MCF 10A (cell line): ENCODE measurements at regions not wholly inside any gene's neighbourhood (a gene's known extent, or its start where the extent isn't known, plus 50 kb on each side); places are given as distances from the start of the nearest gene placed in this dataset.

Experiments
- BruUV-seq: library from RNA; stranded (reverse); fragments of 400-500 nt; replicated peaks from 2 replicates; lab custom pipeline; 2021; lab: Mats Ljungman, UMichigan
- CTCF ChIA-PET: fragments of 300-600 bp; sonication (Branson Sonifier 250); formaldehyde crosslinking; extraction: SDS; loops from one replicate; lab custom pipeline; 2021; ENCODE audit warnings: antibody characterized with exemption, inconsistent platforms; lab: Yijun Ruan, JAX
- POLR2A ChIA-PET: fragments of 300-600, 350-650 bp; sonication (Branson Sonifier 250); formaldehyde crosslinking; extraction: SDS; loops from one replicate; lab custom pipeline; 2020; ENCODE audit warnings: antibody characterized with exemption, inconsistent platforms; lab: Yijun Ruan, JAX
- DNase-seq: peaks from one replicate; pipeline ENCODE4 v3.0.0-alpha.2; 2018; ENCODE audit not compliant: unreplicated experiment
- H3K27ac Mint-ChIP-seq: one replicate; pipeline ENCODE4 v1.8.0; 2022; ENCODE audit warnings: mild to moderate bottlenecking, low read depth, mixed read lengths; ENCODE audit not compliant: unreplicated experiment
- H3K27me3 Mint-ChIP-seq: one replicate; pipeline ENCODE4 v1.8.0; 2022; ENCODE audit warnings: mixed read lengths; ENCODE audit not compliant: insufficient read depth, unreplicated experiment
- H3K36me3 Mint-ChIP-seq: one replicate; pipeline ENCODE4 v1.8.0; 2022; ENCODE audit warnings: mild to moderate bottlenecking, moderate library complexity, mixed read lengths; ENCODE audit not compliant: insufficient read depth, unreplicated experiment
- H3K4me1 Mint-ChIP-seq: one replicate; pipeline ENCODE4 v1.8.0; 2022; ENCODE audit warnings: mixed read lengths; ENCODE audit not compliant: insufficient read depth, unreplicated experiment
- H3K4me3 Mint-ChIP-seq: one replicate; pipeline ENCODE4 v1.8.0; 2022; ENCODE audit warnings: mild to moderate bottlenecking, moderate library complexity, mixed read lengths; ENCODE audit not compliant: unreplicated experiment
- H3K9me3 Mint-ChIP-seq: one replicate; pipeline ENCODE4 v1.8.0; 2022; ENCODE audit warnings: mixed read lengths; ENCODE audit not compliant: unreplicated experiment
- intact Hi-C: fragments of 100-400 bp; cut with micrococcal nuclease; formaldehyde crosslinking; loops from 2 replicates; pipeline ENCODE4 v1.14.1; 2022
- TF ChIP-seq, protein P1 (sequence below): fragments of 200-600 bp; IDR thresholded peaks from one replicate; pipeline ENCODE4 v1.8.0; 2022; ENCODE audit warnings: antibody characterized with exemption, mild to moderate bottlenecking; ENCODE audit not compliant: unreplicated experiment

DNA sequence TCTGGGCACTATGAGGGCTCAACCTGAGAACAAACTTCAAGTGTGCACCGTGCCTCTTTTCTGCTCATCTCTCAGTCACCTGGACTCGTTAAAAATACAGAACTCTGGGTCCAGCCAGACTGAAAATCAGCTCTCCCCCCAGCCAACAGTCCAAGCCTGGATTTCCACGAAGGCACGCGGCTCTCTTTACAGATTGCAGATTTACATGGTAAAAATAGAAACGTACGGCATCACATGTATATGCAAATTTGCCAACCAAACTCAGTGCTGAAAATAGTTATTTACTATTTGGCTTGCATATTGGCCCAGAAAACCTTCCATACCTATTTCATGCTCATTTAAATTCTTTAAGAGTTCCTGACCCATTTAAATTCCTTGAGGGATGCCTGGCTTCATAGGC is 315.8 kb downstream of the MAF start:
- DNase-seq: no peak
- Mint-ChIP-seq H3K9me3 (no peaks in the 10 kb centered on the region), H3K27ac (no peak overlapping the region), H3K4me3 (no peak overlapping the region), H3K36me3 (no peaks in the 10 kb centered on the region), H3K4me1 (no peaks in the 10 kb centered on the region), H3K27me3 (peaks cover 54% of the 10 kb centered on the region)
- no TSS peak for BruUV-seq
- CTCF ChIA-PET: interaction anchor here (1.2 kb wide), 1 partner anchor 317 kb away, joined by 3 read pairs; no protein-coding TSS in a partner anchor
- intact Hi-C loops: no loop called here
- POLR2A ChIA-PET: no interaction called here
- TF ChIP-seq, protein P1, sequence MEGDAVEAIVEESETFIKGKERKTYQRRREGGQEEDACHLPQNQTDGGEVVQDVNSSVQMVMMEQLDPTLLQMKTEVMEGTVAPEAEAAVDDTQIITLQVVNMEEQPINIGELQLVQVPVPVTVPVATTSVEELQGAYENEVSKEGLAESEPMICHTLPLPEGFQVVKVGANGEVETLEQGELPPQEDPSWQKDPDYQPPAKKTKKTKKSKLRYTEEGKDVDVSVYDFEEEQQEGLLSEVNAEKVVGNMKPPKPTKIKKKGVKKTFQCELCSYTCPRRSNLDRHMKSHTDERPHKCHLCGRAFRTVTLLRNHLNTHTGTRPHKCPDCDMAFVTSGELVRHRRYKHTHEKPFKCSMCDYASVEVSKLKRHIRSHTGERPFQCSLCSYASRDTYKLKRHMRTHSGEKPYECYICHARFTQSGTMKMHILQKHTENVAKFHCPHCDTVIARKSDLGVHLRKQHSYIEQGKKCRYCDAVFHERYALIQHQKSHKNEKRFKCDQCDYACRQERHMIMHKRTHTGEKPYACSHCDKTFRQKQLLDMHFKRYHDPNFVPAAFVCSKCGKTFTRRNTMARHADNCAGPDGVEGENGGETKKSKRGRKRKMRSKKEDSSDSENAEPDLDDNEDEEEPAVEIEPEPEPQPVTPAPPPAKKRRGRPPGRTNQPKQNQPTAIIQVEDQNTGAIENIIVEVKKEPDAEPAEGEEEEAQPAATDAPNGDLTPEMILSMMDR: no peak

DNA sequence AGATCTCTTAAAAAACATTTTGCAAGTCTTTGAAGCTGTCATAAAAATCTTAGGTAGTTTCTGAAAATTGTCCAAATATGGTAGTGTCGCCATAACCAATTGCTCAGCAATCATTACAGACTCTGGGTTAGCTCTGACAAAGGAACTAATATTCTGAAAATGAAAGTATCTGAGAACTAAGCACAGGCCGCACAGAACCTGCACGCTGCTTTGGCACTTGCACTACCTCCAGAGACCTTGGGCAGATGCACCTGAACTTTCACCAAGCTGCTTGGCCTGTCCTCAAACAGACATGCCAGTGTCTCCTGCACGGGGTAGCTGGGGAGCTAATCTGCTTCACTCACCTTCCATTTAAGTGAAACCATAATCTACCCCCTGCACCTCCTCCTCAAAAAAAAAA is 317.0 kb downstream of the MAF start:
- H3K36me3 Mint-ChIP-seq: no peaks in the 10 kb centered on the region
- H3K4me1 Mint-ChIP-seq: no peaks in the 10 kb centered on the region
- no peak overlapping the region for H3K27ac Mint-ChIP-seq
- TF ChIP-seq, protein P1: no peak
- POLR2A ChIA-PET: no interaction called here
- H3K9me3 Mint-ChIP-seq: no peaks in the 10 kb centered on the region
- no peak overlapping the region for H3K4me3 Mint-ChIP-seq
- BruUV-seq: no TSS peak
- DNase-seq: no peak
- intact Hi-C loops: no loop called here
- peaks cover 56% of the 10 kb centered on the region for H3K27me3 Mint-ChIP-seq
- CTCF ChIA-PET: interaction anchor here (1.2 kb wide), 1 partner anchor 318 kb away, joined by 3 read pairs; no protein-coding TSS in a partner anchor

DNA sequence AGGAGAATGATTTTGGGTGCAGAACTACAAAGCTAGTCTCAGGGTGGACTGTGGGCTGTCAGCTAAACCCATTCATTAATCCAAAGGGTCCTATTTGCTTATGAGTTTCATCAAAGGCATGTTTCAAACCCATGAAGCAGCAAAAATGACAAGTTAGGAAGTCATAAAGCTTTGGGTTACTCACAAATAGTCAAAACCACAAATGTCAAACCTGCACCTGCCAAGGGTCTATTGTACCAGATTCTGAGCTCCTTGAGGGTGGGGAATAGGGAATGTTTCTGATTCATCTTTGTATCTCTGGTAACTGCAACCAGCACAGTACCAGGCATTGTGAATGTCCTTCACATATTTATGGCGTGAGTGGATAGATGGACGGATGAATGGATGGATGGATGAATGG is 317.7 kb downstream of the MAF start:
- ChIA-PET POLR2A (no interaction called here), CTCF (interaction anchor here (0.6 kb wide), 1 partner anchor 351 kb away, joined by 3 read pairs; no protein-coding TSS in a partner anchor)
- Mint-ChIP-seq H3K4me3 (no peak overlapping the region), H3K27ac (no peak overlapping the region), H3K9me3 (no peaks in the 10 kb centered on the region), H3K27me3 (peaks cover 49% of the 10 kb centered on the region), H3K4me1 (no peaks in the 10 kb centered on the region), H3K36me3 (no peaks in the 10 kb centered on the region)
- intact Hi-C loops: no loop called here
- TF ChIP-seq, protein P1: no peak
- no peak for DNase-seq
- BruUV-seq: no TSS peak

DNA sequence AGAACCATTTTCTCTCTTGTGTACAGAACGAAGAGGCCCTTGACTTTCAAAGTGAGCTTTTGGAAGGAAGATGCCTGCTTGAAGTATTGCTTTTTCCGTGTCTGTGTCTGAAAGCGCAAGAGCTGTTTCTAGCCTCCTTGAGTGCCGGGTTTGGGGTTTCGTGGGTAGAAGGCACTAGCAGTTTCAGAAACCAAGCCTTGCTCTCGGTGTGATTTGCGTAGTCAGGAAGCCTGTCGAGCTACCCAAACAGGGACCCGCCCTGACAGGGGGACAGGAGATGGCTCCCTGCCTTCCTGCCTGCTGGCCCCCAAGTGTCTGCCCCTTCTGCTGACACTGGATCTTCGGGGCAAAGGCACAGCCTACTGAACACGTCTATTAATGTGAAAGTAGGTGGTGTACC is 322.0 kb downstream of the MAF start:
- no peak overlapping the region for H3K27ac Mint-ChIP-seq
- POLR2A ChIA-PET: no interaction called here
- no peaks in the 10 kb centered on the region for H3K4me1 Mint-ChIP-seq
- CTCF ChIA-PET: interaction anchor here (0.7 kb wide), 1 partner anchor 986 kb away, joined by 3 read pairs; no protein-coding TSS in a partner anchor
- no TSS peak for BruUV-seq
- H3K36me3 Mint-ChIP-seq: no peaks in the 10 kb centered on the region
- no peaks in the 10 kb centered on the region for H3K9me3 Mint-ChIP-seq
- H3K4me3 Mint-ChIP-seq: no peak overlapping the region
- no peak for DNase-seq
- intact Hi-C loops: no loop called here
- TF ChIP-seq, protein P1: no peak
- H3K27me3 Mint-ChIP-seq: peaks cover 30% of the 10 kb centered on the region
